GM12801 (cell line): ENCODE measurements at regions not wholly inside any gene's neighbourhood (a gene's known extent, or its start where the extent isn't known, plus 50 kb on each side); places are given as distances from the start of the nearest gene placed in this dataset.

ENCODE experiments used
- TF ChIP-seq, protein P1 (sequence below): IDR thresholded peaks from one replicate; pipeline ENCODE4 v1.5.1; 2011; ENCODE audit warnings: control low read depth; ENCODE audit not compliant: insufficient read length; ENCODE audit errors: extremely low read depth

DNA sequence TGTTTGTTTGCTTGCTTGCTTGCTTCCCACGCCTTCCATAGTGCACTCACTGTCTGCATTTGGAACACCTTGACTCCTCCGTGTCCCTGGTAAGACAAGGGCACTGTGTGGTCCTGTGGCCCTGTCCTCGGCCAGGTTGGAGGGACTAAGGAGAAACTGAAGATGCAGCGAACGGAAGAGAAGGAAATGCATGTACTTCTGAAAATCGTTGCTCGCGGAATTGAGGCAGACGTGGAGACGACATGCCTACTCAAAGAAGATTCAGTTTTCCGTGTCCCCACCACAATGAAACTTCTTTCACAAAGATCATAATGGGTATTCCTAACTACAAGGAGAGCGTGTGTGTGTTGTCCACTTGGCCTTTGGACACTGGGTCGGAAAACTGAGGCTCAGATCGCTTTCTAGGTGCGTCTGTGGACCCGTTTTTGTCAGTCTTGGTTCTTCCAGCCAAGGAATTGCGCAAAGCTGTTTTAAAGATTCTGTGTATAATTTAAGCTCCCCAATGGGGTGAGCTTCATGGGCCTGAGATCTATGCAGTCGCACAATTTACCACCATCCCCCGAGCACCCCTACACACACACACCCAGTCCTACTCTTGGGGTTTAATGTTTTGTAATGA is 120.4 kb upstream of the ZNF184 start:
- TF ChIP-seq, protein P1, sequence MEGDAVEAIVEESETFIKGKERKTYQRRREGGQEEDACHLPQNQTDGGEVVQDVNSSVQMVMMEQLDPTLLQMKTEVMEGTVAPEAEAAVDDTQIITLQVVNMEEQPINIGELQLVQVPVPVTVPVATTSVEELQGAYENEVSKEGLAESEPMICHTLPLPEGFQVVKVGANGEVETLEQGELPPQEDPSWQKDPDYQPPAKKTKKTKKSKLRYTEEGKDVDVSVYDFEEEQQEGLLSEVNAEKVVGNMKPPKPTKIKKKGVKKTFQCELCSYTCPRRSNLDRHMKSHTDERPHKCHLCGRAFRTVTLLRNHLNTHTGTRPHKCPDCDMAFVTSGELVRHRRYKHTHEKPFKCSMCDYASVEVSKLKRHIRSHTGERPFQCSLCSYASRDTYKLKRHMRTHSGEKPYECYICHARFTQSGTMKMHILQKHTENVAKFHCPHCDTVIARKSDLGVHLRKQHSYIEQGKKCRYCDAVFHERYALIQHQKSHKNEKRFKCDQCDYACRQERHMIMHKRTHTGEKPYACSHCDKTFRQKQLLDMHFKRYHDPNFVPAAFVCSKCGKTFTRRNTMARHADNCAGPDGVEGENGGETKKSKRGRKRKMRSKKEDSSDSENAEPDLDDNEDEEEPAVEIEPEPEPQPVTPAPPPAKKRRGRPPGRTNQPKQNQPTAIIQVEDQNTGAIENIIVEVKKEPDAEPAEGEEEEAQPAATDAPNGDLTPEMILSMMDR: no peak

DNA sequence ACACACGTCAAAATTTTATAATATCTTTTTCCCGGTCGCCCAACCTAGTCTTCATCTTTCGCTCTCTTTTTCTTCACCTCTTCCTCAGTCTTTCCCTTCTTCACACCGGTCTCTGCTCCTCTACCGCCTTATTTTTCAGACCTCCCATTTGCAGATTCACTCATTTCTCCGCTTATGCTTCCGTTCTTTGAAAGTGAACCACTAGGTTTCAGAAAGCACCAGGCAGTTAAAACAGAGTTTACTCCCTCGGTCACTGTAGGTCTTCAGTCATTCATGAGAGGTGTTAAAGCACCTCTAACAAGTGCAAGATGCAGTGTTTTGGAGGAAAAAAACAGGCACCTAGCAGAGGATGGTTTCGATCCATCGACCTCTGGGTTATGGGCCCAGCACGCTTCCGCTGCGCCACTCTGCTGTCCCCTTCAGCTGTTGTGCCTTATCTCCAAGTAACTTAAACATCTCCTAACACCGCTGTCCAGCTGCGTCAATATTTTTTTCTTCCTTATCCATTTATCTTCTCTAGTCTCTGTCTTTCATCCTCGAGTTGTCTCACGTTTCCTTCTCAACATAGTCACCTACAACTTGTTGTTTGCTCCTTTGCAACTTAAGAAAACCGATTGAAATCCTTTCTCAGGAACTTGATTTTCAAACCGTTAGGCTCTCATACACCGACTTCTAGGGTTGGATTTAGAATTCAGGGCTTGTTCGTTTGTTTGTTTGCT is 119.7 kb upstream of the ZNF184 start:
- TF ChIP-seq, protein P1: no peak

DNA sequence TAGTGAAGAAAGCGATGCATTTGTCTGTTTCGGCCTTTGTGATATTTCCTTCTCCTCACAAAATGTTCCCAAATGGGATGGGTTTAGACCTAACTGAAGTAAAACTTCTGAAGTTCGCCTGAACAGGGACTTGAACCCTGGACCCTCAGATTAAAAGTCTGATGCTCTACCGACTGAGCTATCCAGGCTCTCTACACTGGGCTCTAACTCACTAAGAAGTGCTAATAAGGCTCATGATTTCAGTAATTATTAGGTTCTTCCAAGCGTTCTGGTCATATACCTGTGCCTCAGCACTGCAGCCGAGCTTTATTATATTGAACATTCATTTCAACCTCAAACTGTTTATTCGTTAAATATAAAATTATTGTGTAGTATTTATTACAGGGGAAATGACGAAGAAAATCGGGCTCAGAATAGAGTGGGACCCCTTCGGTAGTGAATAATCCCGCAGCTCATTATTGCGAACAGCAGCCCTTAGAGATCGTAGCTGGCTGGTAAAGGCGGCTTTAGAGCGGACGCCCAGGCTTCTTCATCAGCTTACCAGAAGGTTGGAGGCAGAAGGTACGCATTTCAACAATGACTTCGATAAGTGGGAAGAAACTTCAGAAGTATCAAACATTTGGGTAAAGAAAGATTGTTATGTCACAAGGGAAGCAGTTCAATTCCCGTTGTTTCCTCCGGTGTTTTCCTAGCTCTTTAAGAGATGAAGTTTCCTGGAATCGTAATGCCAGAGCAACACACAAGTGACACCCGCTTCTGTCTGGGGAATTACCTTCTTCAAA is 119.0 kb upstream of the ZNF184 start:
- TF ChIP-seq, protein P1: no peak

- TF ChIP-seq, protein P1: no peak
These were observed 111.4 kb upstream of the ZNF184 start for GRCh38 chr6:27584326-27584725.

DNA sequence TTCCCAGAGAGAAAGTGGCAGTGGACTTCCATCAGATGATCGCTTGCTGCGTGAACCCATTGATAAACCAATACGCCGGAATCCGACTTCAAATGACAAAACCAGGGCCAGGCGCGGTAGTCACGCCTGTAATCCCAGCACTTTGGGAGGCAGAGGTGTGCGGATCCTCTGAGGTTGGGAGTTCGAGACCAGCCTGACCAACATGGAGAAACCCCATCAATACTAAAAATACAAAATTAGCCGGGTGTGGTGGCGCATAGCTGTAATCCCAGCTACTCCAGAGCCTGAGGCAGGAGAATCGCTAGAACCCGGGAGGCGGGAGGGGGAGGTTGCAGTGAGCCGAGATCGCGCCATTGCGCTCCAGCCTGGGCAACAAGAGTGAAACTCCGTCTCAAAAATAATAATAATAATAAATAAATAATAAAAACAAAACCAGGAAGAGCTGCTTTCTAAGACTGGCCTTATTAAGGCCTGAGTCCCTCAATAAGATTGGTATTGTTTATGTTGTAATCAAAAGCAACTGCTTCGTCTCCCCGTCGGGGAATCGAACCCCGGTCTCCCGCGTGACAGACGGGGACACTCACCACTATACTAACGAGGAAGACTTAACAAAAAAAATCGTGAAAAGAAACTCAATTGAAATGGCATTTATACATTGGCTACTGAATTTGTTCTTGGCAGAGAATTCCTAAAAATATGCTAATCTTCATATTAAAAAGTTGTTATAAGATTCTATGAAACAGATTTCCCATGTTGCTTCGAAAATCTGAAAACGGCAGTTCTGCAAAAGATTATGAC is 110.2 kb upstream of the ZNF184 start:
- TF ChIP-seq, protein P1: no peak

DNA sequence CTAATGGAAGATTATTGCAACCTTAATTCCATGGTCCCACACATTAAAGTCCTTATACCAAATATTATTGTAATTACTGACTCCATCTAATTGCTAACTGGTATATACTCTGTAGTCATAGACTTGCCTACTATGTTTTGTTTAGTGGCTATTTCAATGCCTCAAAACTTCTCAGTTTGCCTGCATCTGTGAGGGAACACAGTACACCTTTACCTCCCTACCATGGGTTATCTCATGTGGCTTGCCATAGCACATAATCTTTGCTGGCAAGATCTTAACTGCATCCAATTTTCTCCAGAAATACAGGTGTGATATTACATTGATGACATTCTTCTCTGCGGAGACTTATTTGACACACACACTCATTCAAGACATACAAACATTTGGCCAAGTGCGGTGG is 107.1 kb upstream of the ZNF184 start:
- TF ChIP-seq, protein P1: no peak

- TF ChIP-seq, protein P1: no peak
These were observed 105.0 kb upstream of the ZNF184 start for GRCh38 chr6:27577922-27578321.
